ENCODE measurements at regions not wholly inside any gene's neighbourhood (a gene's known extent, or its start where the extent isn't known, plus 50 kb on each side); places are given as distances from the start of the nearest gene placed in this dataset.

GRCh38 chr12:23253191-23253590, 628.2 kb downstream of the ETNK1 start:
- TF ChIP-seq EZH2phosphoT487 (IDR thresholded peaks at IDR 0.05; ENCODE audit: insufficient read depth, low read depth) (no peak), EZH2 (IDR thresholded peaks at IDR 0.05; ENCODE audit: insufficient read depth, poor library complexity, severe bottlenecking) (no peak)

Measured in GM23248 (cell line).